ENCODE measurements at regions not wholly inside any gene's neighbourhood (a gene's known extent, or its start where the extent isn't known, plus 50 kb on each side); places are given as distances from the start of the nearest gene placed in this dataset.

GRCh38 chr16:61182391-61182790 lies 853.8 kb downstream of the CDH8 start:
- TF ChIP-seq GATA3 (IDR thresholded peaks at IDR 0.05; ENCODE audit: low read depth, low read length) (no peak), GATA2 (IDR thresholded peaks at IDR 0.05; ENCODE audit: low read depth, low read length) (no peak)

Data from SH-SY5Y (cell line).